Bronchial epithelial cell (primary cell): ENCODE measurements at regions not wholly inside any gene's neighbourhood (a gene's known extent, or its start where the extent isn't known, plus 50 kb on each side); places are given as distances from the start of the nearest gene placed in this dataset.
A peak's percentile ranks its signal among the peaks of the same experiment; 100 is the strongest.

Experiments used
- DNase-seq: peaks from one replicate; pipeline ENCODE4 v3.0.0-alpha.2; 2010; ENCODE audit warnings: low read depth
- FAIRE-seq: peaks from 2 replicates; lab custom pipeline; 2011; peaks lifted over from hg19 to GRCh38; lab: Jason Lieb, UNC
- H3K27me3 ChIP-seq: 2 replicates; pipeline ENCODE4 v1.5.1; 2011; ENCODE audit warnings: low read length; ENCODE audit not compliant: control insufficient read depth, insufficient read depth
- H3K36me3 ChIP-seq: 2 replicates; pipeline ENCODE4 v1.5.1; 2011; ENCODE audit warnings: low read length; ENCODE audit not compliant: control insufficient read depth, insufficient read depth
- H3K4me3 ChIP-seq: 2 replicates; pipeline ENCODE4 v1.5.1; 2011; ENCODE audit warnings: mild to moderate bottlenecking, low read depth, low read length, control low read depth
- TF ChIP-seq, protein P1 (sequence below): IDR thresholded peaks from 2 replicates; pipeline ENCODE4 v1.5.1; 2011; ENCODE audit warnings: mild to moderate bottlenecking, moderate library complexity, low read length, control low read depth, inconsistent platforms; ENCODE audit not compliant: insufficient read depth, severe bottlenecking

DNA sequence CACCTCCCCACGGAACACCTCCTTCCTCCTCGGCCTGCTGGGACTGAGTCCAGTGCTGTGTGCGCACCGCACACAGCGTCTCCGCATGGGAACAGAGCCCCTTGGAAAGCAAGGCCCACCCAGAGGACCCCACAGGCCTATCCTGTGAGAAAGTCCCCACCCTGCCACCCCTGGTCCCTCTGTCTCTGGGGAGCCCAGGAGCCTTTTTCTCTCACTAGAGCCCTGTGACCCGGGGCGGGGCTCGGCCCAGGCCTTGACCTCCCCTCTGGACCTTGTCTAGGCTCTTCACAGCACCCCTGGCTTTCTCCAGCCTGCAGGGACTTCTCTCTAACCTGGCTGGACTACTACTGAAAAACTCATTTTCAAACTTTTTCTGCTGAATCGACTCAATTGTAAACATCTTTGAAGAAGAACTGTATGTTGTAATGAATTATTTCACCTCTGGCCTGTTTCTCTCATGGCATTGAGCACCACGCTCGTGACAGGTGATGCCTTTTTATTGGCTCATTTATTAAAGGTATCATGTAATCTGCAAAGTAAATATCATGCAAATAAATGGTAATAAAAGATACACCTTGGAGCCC is 89.2 kb downstream of the IRX1 start:
- TF ChIP-seq, protein P1, sequence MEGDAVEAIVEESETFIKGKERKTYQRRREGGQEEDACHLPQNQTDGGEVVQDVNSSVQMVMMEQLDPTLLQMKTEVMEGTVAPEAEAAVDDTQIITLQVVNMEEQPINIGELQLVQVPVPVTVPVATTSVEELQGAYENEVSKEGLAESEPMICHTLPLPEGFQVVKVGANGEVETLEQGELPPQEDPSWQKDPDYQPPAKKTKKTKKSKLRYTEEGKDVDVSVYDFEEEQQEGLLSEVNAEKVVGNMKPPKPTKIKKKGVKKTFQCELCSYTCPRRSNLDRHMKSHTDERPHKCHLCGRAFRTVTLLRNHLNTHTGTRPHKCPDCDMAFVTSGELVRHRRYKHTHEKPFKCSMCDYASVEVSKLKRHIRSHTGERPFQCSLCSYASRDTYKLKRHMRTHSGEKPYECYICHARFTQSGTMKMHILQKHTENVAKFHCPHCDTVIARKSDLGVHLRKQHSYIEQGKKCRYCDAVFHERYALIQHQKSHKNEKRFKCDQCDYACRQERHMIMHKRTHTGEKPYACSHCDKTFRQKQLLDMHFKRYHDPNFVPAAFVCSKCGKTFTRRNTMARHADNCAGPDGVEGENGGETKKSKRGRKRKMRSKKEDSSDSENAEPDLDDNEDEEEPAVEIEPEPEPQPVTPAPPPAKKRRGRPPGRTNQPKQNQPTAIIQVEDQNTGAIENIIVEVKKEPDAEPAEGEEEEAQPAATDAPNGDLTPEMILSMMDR: no peak
- no peak for DNase-seq
- no peak for FAIRE-seq

GRCh38 chr5:3694819-3695218 is 99.2 kb downstream of the IRX1 start:
- Histone ChIP-seq H3K27me3 (no peaks in the 10 kb centered on the region), H3K4me3 (no peak overlapping the region), H3K36me3 (no peaks in the 10 kb centered on the region)
- peak; percentile 23 for FAIRE-seq
- TF ChIP-seq, protein P1: no peak
- DNase-seq: peak; percentile 45

More for the DNA sequence above, 89.2 kb downstream of the IRX1 start:
- Histone ChIP-seq H3K36me3 (no peaks in the 10 kb centered on the region), H3K27me3 (no peaks in the 10 kb centered on the region), H3K4me3 (no peak overlapping the region)

GRCh38 chr5:3695818-3696217 is 100.2 kb downstream of the IRX1 start:
- H3K36me3 ChIP-seq: no peaks in the 10 kb centered on the region
- no peaks in the 10 kb centered on the region for H3K27me3 ChIP-seq
- H3K4me3 ChIP-seq: no peak overlapping the region
- DNase-seq (no peak), FAIRE-seq (no peak)
- TF ChIP-seq, protein P1: no peak

GRCh38 chr5:3698412-3698811 is 102.8 kb downstream of the IRX1 start:
- TF ChIP-seq, protein P1: no peak
- no peak for DNase-seq
- FAIRE-seq: no peak
- no peak overlapping the region for H3K4me3 ChIP-seq
- H3K27me3 ChIP-seq: no peaks in the 10 kb centered on the region
- H3K36me3 ChIP-seq: no peaks in the 10 kb centered on the region

DNA sequence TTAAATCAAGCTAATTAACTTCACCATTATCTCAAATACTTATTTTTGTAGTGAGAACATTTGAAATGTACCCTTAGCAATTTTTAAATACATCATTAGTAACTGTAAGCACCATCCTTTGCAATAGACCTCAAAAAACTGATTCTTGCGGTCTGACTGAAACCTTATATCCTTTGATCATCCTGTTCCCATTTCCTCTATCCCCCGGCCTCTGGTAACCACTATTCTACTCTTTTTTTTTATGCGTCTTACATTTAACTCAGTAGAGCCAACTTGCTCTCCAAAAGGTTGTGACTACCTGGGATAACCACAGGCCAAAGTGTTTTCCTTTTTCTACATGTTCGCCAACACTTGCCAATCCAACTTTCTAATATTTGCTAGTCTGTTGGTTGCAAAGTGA is 106.1 kb downstream of the IRX1 start:
- Histone ChIP-seq H3K36me3 (no peaks in the 10 kb centered on the region), H3K27me3 (no peaks in the 10 kb centered on the region), H3K4me3 (no peak overlapping the region)
- TF ChIP-seq, protein P1: no peak
- DNase-seq (no peak), FAIRE-seq (no peak)

GRCh38 chr5:3704661-3705060 is 109.0 kb downstream of the IRX1 start:
- TF ChIP-seq, protein P1: no peak
- DNase-seq: no peak
- no peaks in the 10 kb centered on the region for H3K36me3 ChIP-seq
- no peaks in the 10 kb centered on the region for H3K27me3 ChIP-seq
- no peak overlapping the region for H3K4me3 ChIP-seq
- FAIRE-seq: no peak
